ENCODE measurements at regions not wholly inside any gene's neighbourhood (a gene's known extent, or its start where the extent isn't known, plus 50 kb on each side); places are given as distances from the start of the nearest gene placed in this dataset.

DNA sequence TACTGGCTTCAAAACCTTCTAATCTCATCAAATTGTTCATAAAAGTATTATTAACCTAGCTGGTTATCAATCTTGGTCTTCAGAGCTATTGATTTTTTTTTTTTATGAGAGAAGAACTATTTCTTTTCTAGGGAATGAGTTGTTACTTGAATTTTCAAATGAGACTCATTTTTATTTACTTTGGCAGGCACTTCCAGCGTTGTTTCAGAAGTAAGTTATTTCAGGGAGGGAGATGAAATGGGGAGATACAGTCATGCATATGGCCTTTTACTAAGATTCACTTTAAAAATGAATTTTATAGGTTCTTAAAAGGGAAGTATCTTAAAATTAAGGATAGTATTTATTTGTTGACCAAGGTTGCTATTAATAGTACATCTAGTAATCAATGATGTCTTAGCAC is 129.6 kb downstream of the IZUMO3 start:
- no peak overlapping the region for H3K4me3 Mint-ChIP-seq
- H3K4me1 Mint-ChIP-seq (ENCODE audit: low read depth) = no peaks in the 10 kb centered on the region
- H3K9me3 Mint-ChIP-seq = peaks cover 45% of the 10 kb centered on the region
- H3K27ac Mint-ChIP-seq = no peak overlapping the region
- no peaks in the 10 kb centered on the region for H3K36me3 Mint-ChIP-seq (ENCODE audit: low read depth)
- H3K27me3 Mint-ChIP-seq (ENCODE audit: low read depth) = no peaks in the 10 kb centered on the region
- no peak for DNase-seq (ENCODE audit: low spot score)

GRCh38 chr9:24413651-24414050 is 132.0 kb downstream of the IZUMO3 start:
- Mint-ChIP-seq H3K9me3 (peaks cover 40% of the 10 kb centered on the region), H3K27me3 (ENCODE audit: low read depth) (no peaks in the 10 kb centered on the region), H3K4me3 (no peak overlapping the region), H3K4me1 (ENCODE audit: low read depth) (no peaks in the 10 kb centered on the region), H3K36me3 (ENCODE audit: low read depth) (no peaks in the 10 kb centered on the region), H3K27ac (no peak overlapping the region)
- DNase-seq (ENCODE audit: low spot score) = no peak

DNA sequence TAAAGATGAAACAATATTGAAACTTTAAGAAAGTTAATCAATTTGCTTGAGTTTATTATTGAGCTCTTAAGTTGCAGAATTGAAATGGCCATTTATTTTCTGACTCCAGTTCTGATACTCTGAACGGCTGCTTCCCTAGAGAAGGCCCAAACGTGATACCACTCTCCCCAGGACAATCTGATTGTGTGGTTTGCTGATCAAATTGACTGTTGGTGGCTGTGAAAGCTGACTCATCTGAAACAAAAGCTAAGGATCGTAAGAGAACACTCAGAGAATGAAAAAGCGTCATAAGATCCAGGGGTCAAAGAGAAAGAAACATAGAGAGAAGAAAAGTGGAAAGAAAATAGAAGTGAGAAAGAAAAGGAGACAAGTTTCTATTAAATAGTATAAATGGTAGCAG is 147.2 kb downstream of the IZUMO3 start:
- H3K36me3 Mint-ChIP-seq (ENCODE audit: low read depth) = no peaks in the 10 kb centered on the region
- no peaks in the 10 kb centered on the region for H3K27me3 Mint-ChIP-seq (ENCODE audit: low read depth)
- H3K9me3 Mint-ChIP-seq = peaks cover 42% of the 10 kb centered on the region
- no peaks in the 10 kb centered on the region for H3K4me1 Mint-ChIP-seq (ENCODE audit: low read depth)
- DNase-seq (ENCODE audit: low spot score) = no peak
- H3K27ac Mint-ChIP-seq = no peak overlapping the region
- no peak overlapping the region for H3K4me3 Mint-ChIP-seq

GRCh38 chr9:24391095-24391494 is 154.6 kb downstream of the IZUMO3 start:
- Mint-ChIP-seq H3K36me3 (ENCODE audit: low read depth) (no peaks in the 10 kb centered on the region), H3K4me3 (no peak overlapping the region), H3K4me1 (ENCODE audit: low read depth) (no peaks in the 10 kb centered on the region), H3K9me3 (peaks cover 57% of the 10 kb centered on the region), H3K27me3 (ENCODE audit: low read depth) (no peaks in the 10 kb centered on the region), H3K27ac (no peak overlapping the region)
- DNase-seq (ENCODE audit: low spot score) = no peak

- no peak for DNase-seq (ENCODE audit: low spot score)
- no peaks in the 10 kb centered on the region for H3K36me3 Mint-ChIP-seq (ENCODE audit: low read depth)
- no peak overlapping the region for H3K4me3 Mint-ChIP-seq
- H3K4me1 Mint-ChIP-seq (ENCODE audit: low read depth) = no peaks in the 10 kb centered on the region
- no peaks in the 10 kb centered on the region for H3K27me3 Mint-ChIP-seq (ENCODE audit: low read depth)
- peaks cover 60% of the 10 kb centered on the region for H3K9me3 Mint-ChIP-seq
- no peak overlapping the region for H3K27ac Mint-ChIP-seq
Measured at GRCh38 chr9:24385077-24385476, 160.6 kb downstream of the IZUMO3 start.

GRCh38 chr9:24382566-24382965 is 163.1 kb downstream of the IZUMO3 start:
- Mint-ChIP-seq H3K4me3 (no peak overlapping the region), H3K36me3 (ENCODE audit: low read depth) (no peaks in the 10 kb centered on the region), H3K27me3 (ENCODE audit: low read depth) (no peaks in the 10 kb centered on the region), H3K27ac (no peak overlapping the region), H3K9me3 (peaks cover 53% of the 10 kb centered on the region), H3K4me1 (ENCODE audit: low read depth) (no peaks in the 10 kb centered on the region)
- DNase-seq (ENCODE audit: low spot score) = no peak

DNA sequence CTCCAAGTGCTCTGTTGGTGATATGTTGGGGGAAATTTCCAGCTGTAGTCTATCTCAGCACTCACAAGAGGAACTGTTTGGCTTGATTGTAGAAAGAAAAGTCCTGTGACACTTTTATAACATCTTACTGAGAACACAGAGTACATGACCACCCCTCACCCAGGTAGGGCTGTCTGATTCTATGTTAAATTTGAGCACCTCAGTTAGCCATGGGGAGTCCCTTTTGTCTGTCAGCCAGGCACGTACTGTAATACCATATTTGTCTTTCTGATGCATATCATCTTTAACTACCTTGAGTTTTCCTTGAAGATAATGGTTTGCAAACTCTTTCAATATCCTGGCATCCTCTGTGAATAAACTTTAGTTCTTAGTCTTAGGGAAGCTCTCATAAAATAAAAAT is 164.5 kb downstream of the IZUMO3 start:
- Mint-ChIP-seq H3K4me1 (ENCODE audit: low read depth) (no peaks in the 10 kb centered on the region), H3K36me3 (ENCODE audit: low read depth) (no peaks in the 10 kb centered on the region), H3K27ac (no peak overlapping the region), H3K27me3 (ENCODE audit: low read depth) (no peaks in the 10 kb centered on the region), H3K9me3 (peaks cover 41% of the 10 kb centered on the region), H3K4me3 (no peak overlapping the region)
- no peak for DNase-seq (ENCODE audit: low spot score)

- Mint-ChIP-seq H3K36me3 (ENCODE audit: low read depth) (no peaks in the 10 kb centered on the region), H3K4me1 (ENCODE audit: low read depth) (no peaks in the 10 kb centered on the region), H3K27me3 (ENCODE audit: low read depth) (no peaks in the 10 kb centered on the region), H3K9me3 (peaks cover 53% of the 10 kb centered on the region), H3K27ac (no peak overlapping the region), H3K4me3 (no peak overlapping the region)
- no peak for DNase-seq (ENCODE audit: low spot score)
Measured at GRCh38 chr9:24359046-24359445, 186.7 kb downstream of the IZUMO3 start.

GRCh38 chr9:24351973-24352372 is 193.7 kb downstream of the IZUMO3 start:
- Mint-ChIP-seq H3K27ac (no peak overlapping the region), H3K4me1 (ENCODE audit: low read depth) (no peaks in the 10 kb centered on the region), H3K4me3 (no peak overlapping the region), H3K36me3 (ENCODE audit: low read depth) (no peaks in the 10 kb centered on the region), H3K9me3 (peaks cover 40% of the 10 kb centered on the region), H3K27me3 (ENCODE audit: low read depth) (no peaks in the 10 kb centered on the region)
- no peak for DNase-seq (ENCODE audit: low spot score)

DNA sequence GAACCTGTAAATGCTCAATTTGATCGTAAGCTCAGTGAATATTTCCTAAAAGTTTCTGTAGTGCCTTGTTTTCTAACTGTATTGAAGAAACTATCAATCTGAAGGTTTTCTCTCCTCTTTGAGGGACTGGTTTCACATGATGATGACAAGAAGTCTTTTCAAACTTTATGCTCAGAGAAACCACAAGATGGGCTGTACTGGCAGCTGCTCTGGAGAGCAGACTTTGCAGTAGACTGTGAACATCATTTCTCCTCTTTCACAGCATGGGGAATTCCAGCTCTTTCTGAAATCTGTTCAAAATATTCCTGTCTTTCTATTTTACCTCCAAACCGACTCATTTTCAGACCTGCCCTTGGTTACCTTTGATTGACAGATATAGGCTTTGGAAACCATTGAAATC is 194.4 kb downstream of the IZUMO3 start:
- H3K4me3 Mint-ChIP-seq = no peak overlapping the region
- H3K27me3 Mint-ChIP-seq (ENCODE audit: low read depth) = no peaks in the 10 kb centered on the region
- no peak overlapping the region for H3K27ac Mint-ChIP-seq
- no peak for DNase-seq (ENCODE audit: low spot score)
- peaks cover 47% of the 10 kb centered on the region for H3K9me3 Mint-ChIP-seq
- no peaks in the 10 kb centered on the region for H3K36me3 Mint-ChIP-seq (ENCODE audit: low read depth)
- H3K4me1 Mint-ChIP-seq (ENCODE audit: low read depth) = no peaks in the 10 kb centered on the region

GRCh38 chr9:24342457-24342856 is 203.2 kb downstream of the IZUMO3 start:
- Mint-ChIP-seq H3K27me3 (ENCODE audit: low read depth) (no peaks in the 10 kb centered on the region), H3K9me3 (peaks cover 62% of the 10 kb centered on the region), H3K4me1 (ENCODE audit: low read depth) (no peaks in the 10 kb centered on the region), H3K27ac (no peak overlapping the region), H3K4me3 (no peak overlapping the region), H3K36me3 (ENCODE audit: low read depth) (no peaks in the 10 kb centered on the region)
- DNase-seq (ENCODE audit: low spot score) = no peak

DNA sequence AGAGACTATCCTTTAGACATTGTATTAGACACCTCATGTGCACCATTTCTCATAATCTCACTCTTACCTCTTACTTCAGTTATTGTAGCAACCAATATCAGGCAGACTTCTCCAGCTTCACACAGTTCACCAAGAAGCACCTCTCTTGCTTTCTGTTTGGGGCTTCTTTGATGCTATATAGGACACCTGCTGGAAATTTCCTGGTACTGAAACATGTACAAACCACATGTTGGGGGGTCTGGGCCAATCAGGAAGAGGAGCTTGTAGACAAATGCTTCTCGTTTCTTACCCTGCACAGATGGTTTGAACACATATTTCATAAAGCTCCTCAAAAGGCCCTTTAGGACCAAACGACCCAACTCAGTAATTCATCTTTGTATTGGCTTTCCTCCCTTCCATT is 212.1 kb downstream of the IZUMO3 start:
- peaks cover 41% of the 10 kb centered on the region for H3K9me3 Mint-ChIP-seq
- no peaks in the 10 kb centered on the region for H3K36me3 Mint-ChIP-seq (ENCODE audit: low read depth)
- no peaks in the 10 kb centered on the region for H3K4me1 Mint-ChIP-seq (ENCODE audit: low read depth)
- no peaks in the 10 kb centered on the region for H3K27me3 Mint-ChIP-seq (ENCODE audit: low read depth)
- H3K4me3 Mint-ChIP-seq = no peak overlapping the region
- DNase-seq (ENCODE audit: low spot score) = no peak
- no peak overlapping the region for H3K27ac Mint-ChIP-seq

- Mint-ChIP-seq H3K4me1 (ENCODE audit: low read depth) (no peaks in the 10 kb centered on the region), H3K9me3 (peaks cover 62% of the 10 kb centered on the region), H3K27ac (no peak overlapping the region), H3K4me3 (no peak overlapping the region), H3K27me3 (ENCODE audit: low read depth) (no peaks in the 10 kb centered on the region), H3K36me3 (ENCODE audit: low read depth) (no peaks in the 10 kb centered on the region)
- no peak for DNase-seq (ENCODE audit: low spot score)
Measured at GRCh38 chr9:24298912-24299311, 246.8 kb downstream of the IZUMO3 start.

- no peaks in the 10 kb centered on the region for H3K36me3 Mint-ChIP-seq (ENCODE audit: low read depth)
- H3K4me3 Mint-ChIP-seq = no peak overlapping the region
- no peak for DNase-seq (ENCODE audit: low spot score)
- peaks cover 59% of the 10 kb centered on the region for H3K9me3 Mint-ChIP-seq
- no peaks in the 10 kb centered on the region for H3K4me1 Mint-ChIP-seq (ENCODE audit: low read depth)
- H3K27me3 Mint-ChIP-seq (ENCODE audit: low read depth) = no peaks in the 10 kb centered on the region
- H3K27ac Mint-ChIP-seq = no peak overlapping the region
Measured at GRCh38 chr9:24297931-24298330, 247.8 kb downstream of the IZUMO3 start.

DNA sequence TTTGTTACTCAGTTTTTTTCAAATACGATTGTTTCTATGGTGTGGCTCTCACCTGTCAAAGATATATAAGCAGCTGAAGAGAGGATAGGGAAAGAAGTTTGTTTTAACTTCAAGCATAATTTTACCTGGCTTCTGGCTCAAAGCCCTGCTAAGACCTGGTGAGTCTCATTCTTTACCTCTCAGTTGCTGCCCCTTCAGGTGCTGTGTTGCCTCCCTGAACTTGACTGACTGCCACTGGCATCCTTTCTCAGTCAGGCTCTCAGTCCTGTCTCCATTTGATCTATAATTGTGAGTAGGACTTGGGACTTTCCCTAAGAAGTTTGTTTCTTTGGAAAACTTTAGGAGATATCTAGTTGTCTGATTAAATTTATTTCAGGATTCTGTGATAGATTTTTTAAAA is 249.6 kb downstream of the IZUMO3 start:
- Mint-ChIP-seq H3K9me3 (peaks cover 63% of the 10 kb centered on the region), H3K4me3 (no peak overlapping the region), H3K4me1 (ENCODE audit: low read depth) (no peaks in the 10 kb centered on the region), H3K27me3 (ENCODE audit: low read depth) (no peaks in the 10 kb centered on the region), H3K27ac (no peak overlapping the region), H3K36me3 (ENCODE audit: low read depth) (no peaks in the 10 kb centered on the region)
- no peak for DNase-seq (ENCODE audit: low spot score)

All from T-helper 2 cell treated with Interferon-gamma antibody and Interleukin-4, amounts not matched to agents 5 μg/mL and 100 μg/mL, for 36 hours (primary cell).